ENCODE measurements at regions not wholly inside any gene's neighbourhood (a gene's known extent, or its start where the extent isn't known, plus 50 kb on each side); places are given as distances from the start of the nearest gene placed in this dataset.

DNA sequence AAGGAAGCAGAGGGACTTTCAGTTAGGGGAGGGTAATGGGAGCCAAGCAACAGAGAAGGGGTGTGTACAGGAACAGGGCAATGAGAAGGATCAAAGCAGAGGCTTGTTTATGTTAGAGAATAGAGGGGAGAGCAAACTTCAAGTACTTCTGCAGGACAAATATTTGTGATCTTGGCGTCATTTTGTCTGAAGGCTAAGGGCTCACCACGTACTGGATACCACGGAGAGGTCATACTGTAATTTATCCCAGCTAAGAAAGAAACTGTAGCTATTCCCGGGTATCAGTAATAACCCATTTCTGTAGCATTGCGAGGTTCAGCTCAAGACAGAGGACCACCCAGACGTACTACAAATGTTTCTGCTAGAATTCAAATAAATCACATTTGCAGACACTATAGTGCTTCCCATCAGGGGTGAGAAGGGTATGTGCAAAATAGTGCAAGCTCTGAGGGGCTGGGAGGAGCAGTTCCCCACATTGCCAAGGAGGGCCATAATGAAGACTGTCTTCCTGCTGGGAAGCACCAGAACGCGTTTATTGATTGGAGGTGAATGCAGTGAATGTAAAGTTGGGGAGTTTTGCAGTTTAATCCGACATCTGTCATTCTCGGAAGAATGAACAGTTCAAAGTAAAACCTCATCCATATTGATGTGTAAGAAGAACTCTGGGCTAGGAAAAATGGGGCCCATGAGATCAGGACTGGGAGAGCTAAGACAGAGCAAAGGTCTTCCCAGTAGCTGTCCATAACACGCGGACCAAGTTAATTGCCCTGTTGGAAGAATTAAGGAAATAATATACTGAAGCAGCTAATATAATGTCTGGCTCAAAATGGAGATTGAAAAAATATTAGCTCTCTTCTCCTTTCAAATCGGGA is 136.9 kb downstream of the RWDD3 start:
- no peak for DNase-seq (ENCODE audit: low spot score)

DNA sequence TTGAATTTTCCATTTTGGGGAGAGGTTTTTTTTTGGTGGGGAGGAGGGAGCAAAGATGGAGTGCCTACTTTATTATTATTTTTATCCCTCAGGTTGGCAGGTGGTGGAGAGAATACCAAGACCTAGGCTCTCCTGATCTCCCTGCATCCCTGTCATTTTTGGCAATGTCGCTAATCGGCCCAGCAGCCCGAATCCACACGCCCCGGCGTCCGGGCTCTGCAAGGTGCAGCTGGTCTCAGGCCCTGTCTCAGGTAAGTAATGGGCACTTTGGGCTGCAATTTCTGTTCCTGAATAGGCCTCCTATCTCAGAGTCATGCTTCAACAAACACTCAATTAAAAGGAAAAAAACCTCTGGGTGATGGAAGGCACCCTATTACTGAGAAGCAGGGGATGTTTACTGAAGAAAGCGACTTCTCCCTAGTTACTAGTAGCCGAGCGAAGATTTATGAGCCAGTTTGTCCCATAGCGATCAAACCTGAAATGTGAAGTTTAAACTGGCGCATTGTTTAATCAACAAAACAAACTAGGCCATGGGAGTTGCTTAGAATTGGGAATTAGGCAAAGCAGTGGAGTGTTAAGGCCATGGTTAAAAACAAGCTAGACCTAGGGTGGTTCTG is 137.8 kb downstream of the RWDD3 start:
- no peak for DNase-seq (ENCODE audit: low spot score)

DNA sequence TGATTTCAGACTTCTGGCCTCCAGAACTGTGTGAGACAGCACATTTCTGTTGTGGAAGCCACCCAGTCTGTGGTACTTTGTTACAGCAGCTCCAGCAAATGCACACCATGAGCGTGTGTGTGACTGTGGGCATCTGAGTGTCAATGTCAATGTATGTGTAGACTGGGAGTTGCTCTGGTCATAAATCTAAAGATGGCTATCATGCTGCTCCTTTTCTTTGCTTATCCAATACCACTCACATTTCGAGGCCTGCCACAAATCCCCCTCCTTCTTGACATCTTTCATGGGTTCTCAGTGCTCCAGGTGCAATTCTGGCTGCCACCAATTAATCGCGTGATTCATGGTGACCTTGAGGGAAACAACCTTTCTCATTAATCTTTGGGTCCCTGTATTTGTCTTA is 141.2 kb downstream of the RWDD3 start:
- DNase-seq (ENCODE audit: low spot score): no peak

GRCh38 chr1:95380909-95381308 is 146.9 kb downstream of the RWDD3 start:
- no peak for DNase-seq (ENCODE audit: low spot score)

GRCh38 chr1:95382000-95382786 is 148.2 kb downstream of the RWDD3 start:
- no peak for DNase-seq (ENCODE audit: low spot score)

GRCh38 chr1:95383111-95383510 is 149.1 kb downstream of the RWDD3 start:
- DNase-seq (ENCODE audit: low spot score): no peak

DNA sequence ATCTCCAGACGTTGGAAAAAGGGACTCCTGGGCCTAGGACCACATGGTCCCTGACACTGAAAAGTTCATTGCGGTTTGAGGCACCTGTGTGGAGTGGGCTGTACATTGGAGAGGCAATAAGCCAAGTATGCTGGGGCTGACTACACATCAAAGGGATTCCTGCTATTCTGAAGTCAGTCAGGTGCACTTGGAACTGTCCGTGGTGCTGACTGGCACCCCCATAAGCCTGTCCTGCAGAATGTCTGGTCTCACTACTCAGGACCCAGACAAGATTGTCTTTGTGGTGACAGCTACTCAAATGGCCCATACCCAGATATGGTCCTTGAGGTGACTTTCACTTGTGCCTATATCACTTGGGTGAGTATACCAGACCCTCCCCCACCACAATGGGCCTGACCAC is 150.6 kb downstream of the RWDD3 start:
- peak; percentile 4 for DNase-seq (ENCODE audit: low spot score)

DNA sequence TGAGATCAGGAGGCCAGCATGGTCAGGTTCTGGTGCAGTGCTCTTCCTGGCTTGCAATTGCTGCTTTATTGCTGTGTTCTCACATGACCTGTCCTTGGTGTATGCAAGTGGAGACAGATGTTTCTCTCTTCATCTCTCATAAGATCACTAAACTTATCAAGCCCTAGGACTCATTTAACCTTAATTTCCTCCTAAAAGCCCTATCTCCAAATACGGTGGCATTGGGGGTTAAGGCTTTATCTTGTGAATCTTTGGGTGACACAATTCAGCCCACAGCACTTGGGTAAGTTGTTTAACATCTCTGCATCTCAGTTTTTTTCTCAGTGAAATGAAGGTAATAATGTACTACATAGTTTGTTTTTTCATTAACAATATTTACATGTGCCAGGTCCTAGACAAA is 152.4 kb downstream of the RWDD3 start:
- no peak for DNase-seq (ENCODE audit: low spot score)

- no peak for DNase-seq (ENCODE audit: low spot score)
These were observed 152.9 kb downstream of the RWDD3 start for GRCh38 chr1:95386915-95387314.

GRCh38 chr1:95388031-95388430 is 154.0 kb downstream of the RWDD3 start:
- no peak for DNase-seq (ENCODE audit: low spot score)

- no peak for DNase-seq (ENCODE audit: low spot score)
These were observed 159.4 kb downstream of the RWDD3 start for GRCh38 chr1:95393434-95393833.

GRCh38 chr1:95396557-95396956 is 162.5 kb downstream of the RWDD3 start:
- DNase-seq (ENCODE audit: low spot score): no peak

DNA sequence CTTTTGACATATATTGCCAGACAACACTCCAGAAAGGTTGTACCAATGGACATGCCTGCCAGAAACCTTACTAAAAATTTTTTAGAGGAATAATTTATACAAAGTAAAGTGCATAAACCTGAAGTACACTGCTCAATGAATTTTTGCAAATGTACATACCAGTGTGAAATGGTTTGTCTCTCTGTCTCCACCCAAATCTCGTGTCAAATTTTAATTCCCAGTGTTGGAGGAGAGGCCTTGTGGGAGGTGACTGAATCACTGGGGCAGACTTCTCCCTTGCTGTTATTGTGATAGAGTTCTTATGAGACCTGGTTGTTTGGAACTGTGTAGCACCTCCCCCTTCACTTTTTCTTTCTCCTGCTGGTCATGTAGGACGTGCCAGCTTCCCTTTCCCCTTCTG is 168.8 kb downstream of the RWDD3 start:
- no peak for DNase-seq (ENCODE audit: low spot score)

DNA sequence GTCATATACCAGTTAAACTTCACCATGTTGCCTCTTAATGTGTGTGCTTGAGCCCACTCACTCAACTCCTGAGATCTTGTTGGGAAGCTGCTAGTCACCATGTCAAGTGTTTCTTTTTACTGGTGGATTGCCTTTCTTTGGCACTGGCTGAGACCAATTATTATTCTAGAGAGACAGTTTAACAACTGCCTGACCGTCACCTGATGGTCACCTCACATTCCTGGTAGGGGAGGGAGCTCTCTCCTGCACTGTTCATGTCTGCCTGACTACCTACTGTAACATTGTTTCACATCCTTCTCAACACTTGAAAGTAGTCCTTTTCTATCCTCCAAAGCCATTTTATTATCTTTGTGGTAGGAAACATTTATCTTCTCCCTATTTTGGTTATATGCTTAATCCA is 172.3 kb downstream of the RWDD3 start:
- DNase-seq (ENCODE audit: low spot score): no peak

- no peak for DNase-seq (ENCODE audit: low spot score)
These were observed 173.3 kb downstream of the RWDD3 start for GRCh38 chr1:95407131-95407885.

- no peak for DNase-seq (ENCODE audit: low spot score)
These were observed 173.9 kb downstream of the RWDD3 start for GRCh38 chr1:95407886-95408291.

DNA sequence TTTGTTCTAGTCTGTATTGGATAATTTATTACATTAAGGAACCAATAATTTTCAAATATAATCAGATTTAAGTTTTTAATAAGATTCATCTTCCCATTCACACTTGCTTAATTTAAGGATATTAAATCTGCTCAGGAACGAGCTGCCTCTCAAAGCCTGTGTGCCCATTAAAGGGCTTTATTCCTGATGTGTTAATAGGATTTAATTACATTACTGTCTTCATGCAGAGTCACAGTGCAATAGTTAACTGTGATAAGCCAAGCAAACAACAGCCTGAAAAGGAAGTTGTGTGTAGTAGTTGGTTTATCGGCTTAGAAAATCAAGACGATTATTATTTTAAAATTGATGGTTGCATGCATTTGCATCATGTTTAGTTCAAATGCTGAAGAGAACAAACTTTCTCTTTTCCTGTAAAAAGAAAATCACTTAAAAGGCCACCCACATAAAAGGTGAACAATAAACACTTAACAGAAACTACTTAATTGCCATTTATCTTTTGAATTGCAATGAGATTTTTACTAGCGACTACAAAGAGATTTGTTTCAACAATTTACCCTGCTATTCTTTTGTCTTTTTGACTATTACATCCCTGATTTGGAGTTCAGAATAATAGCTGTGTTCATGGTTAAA is 174.6 kb downstream of the RWDD3 start:
- DNase-seq (ENCODE audit: low spot score): no peak

- DNase-seq (ENCODE audit: low spot score): no peak
These were observed 175.3 kb downstream of the RWDD3 start for GRCh38 chr1:95409276-95409675.

DNA sequence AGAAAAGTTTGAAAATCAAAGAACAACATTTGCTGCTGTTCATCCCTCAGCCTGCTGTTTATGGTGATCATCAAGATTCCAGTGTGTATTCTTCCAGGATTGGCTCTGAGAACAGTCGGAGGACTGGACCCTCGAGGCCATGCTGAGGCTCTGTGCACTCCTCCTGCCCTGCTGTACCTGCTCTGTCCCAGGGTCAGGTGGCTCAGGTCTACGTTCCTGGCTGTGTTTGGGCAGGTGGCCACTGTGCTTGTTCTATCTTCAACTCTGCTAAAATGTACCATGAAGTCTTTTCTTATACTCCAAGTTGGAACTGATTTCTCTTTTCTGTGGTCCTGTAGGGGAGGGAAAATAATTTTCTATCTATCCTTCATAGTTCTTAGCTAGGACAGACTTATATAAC is 175.9 kb downstream of the RWDD3 start:
- no peak for DNase-seq (ENCODE audit: low spot score)

DNA sequence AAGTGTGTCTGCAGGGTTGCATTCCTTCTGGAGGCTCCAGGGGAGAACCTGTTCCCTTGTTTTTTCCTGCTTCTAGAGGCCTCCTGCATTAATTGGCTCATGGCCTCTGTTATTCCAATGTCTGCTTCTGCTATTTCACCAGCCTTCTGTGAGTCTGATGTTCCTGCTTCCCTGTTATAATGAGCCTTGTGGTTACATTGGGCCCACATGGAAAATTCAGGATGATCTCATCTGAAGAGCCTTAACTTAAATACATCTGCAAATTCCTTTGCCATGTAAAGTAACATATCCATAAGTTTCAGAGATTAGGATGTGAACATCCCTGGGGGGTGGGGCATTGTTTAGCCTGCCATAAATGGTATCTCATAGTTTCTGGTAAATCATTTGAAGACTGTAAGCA is 181.1 kb downstream of the RWDD3 start:
- DNase-seq (ENCODE audit: low spot score): no peak

GRCh38 chr1:95426772-95427171 is 192.8 kb downstream of the RWDD3 start:
- no peak for DNase-seq (ENCODE audit: low spot score)

DNA sequence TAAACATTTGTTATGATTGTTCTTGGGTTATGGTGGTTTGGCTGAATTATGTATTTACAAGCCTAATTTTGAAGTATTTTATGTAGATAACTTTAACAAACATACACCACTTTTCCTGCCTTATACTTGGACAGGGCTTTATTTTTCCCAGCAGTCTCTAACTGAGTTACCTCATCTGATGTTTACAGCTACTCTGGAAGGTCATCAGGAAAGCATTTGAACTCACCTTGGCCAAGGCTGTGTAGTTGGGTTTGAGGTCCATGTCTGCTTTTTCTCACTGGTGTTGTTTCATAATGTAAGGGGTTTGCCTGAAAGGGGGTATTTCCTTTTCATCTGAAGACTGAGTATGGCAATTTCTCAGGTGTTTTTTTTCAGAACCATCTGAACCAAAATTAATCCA is 193.5 kb downstream of the RWDD3 start:
- DNase-seq (ENCODE audit: low spot score): no peak

Data from activated CD4-positive, alpha-beta T cell treated with anti-CD3 and anti-CD28 coated beads, Interleukin-2, Interleukin-4, amounts not matched to agents 100 ng/mL and 50 ng/mL, durations not matched to agents 16 hours and 8 hours (primary cell).